ENCODE measurements at regions not wholly inside any gene's neighbourhood (a gene's known extent, or its start where the extent isn't known, plus 50 kb on each side); places are given as distances from the start of the nearest gene placed in this dataset.
A peak's percentile ranks its signal among the peaks of the same experiment; 100 is the strongest.

DNA sequence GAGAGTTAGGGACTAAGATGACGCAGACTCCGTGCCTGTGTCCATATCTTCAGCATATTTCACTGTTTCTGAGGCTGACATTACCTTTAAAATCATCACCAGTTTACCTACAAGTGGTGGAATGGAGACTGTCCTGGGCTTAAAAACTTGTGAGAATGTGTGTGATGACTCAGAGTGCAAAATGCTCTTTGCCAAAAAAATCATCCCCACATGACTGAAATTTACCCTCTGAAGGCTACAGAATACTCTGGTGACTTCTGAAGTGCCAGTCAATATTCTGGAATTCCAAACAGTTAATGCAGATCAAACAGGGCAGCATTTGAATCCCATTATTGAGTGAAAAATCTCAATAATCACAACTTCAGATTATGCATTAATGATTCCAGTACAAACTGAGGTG is 901.4 kb downstream of the EFNB2 start:
- Histone ChIP-seq H3K4me3 (no peak overlapping the region), H3K9me3 (ENCODE audit: low read depth) (no peaks in the 10 kb centered on the region), H3K36me3 (no peaks in the 10 kb centered on the region), H3K27ac (no peak overlapping the region), H3K27me3 (no peaks in the 10 kb centered on the region), H3K4me1 (ENCODE audit: low read depth) (no peaks in the 10 kb centered on the region)
- TF ChIP-seq CTCF (IDR thresholded peaks at IDR 0.05; ENCODE audit: low read depth, low read length): no peak
- DNase-seq (ENCODE audit: low read depth in 1 of 2, low spot score in 1 of 2): no peak

GRCh38 chr13:105630431-105630830 is 905.0 kb downstream of the EFNB2 start:
- DNase-seq (ENCODE audit: low read depth in 1 of 2, low spot score in 1 of 2): no peak
- Histone ChIP-seq H3K4me1 (ENCODE audit: low read depth) (no peaks in the 10 kb centered on the region), H3K9me3 (ENCODE audit: low read depth) (no peaks in the 10 kb centered on the region), H3K27me3 (no peaks in the 10 kb centered on the region), H3K4me3 (no peak overlapping the region), H3K36me3 (no peaks in the 10 kb centered on the region), H3K27ac (no peak overlapping the region)
- TF ChIP-seq CTCF (IDR thresholded peaks at IDR 0.05; ENCODE audit: low read depth, low read length): no peak

- Histone ChIP-seq H3K27ac (no peak overlapping the region), H3K4me3 (no peak overlapping the region), H3K36me3 (no peaks in the 10 kb centered on the region), H3K4me1 (ENCODE audit: low read depth) (no peaks in the 10 kb centered on the region), H3K27me3 (no peaks in the 10 kb centered on the region), H3K9me3 (ENCODE audit: low read depth) (no peaks in the 10 kb centered on the region)
- no peak for TF ChIP-seq CTCF (IDR thresholded peaks at IDR 0.05; ENCODE audit: low read depth, low read length)
- peak in 1 of 2 donors; percentile 6 for DNase-seq (ENCODE audit: low read depth in 1 of 2, low spot score in 1 of 2)
Measured at GRCh38 chr13:105627270-105627669, 908.2 kb downstream of the EFNB2 start.

DNA sequence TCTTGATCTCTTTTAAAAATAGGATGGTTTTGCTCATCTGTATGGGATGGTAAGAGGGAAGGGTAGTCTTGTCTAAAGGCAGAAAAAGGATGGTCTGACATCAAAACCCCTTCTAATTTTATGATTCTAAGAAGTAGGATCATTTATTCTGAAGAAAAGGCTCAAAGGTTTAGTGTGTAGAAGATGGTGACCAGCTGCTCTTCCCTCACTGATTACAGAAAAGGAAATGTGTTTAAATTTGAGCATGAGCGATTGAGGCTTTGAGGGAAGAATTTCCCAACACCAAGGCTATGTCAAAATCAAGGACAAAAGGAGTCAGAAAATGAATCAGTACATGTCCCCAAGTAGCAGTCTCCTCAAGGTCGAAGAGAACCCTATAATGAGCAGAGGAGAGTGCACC is 909.8 kb downstream of the EFNB2 start:
- no peaks in the 10 kb centered on the region for H3K4me1 ChIP-seq (ENCODE audit: low read depth)
- TF ChIP-seq CTCF (IDR thresholded peaks at IDR 0.05; ENCODE audit: low read depth, low read length): no peak
- H3K9me3 ChIP-seq (ENCODE audit: low read depth): no peaks in the 10 kb centered on the region
- H3K27ac ChIP-seq: no peak overlapping the region
- no peak overlapping the region for H3K4me3 ChIP-seq
- H3K27me3 ChIP-seq: no peaks in the 10 kb centered on the region
- no peaks in the 10 kb centered on the region for H3K36me3 ChIP-seq
- DNase-seq (ENCODE audit: low read depth in 1 of 2, low spot score in 1 of 2): no peak

DNA sequence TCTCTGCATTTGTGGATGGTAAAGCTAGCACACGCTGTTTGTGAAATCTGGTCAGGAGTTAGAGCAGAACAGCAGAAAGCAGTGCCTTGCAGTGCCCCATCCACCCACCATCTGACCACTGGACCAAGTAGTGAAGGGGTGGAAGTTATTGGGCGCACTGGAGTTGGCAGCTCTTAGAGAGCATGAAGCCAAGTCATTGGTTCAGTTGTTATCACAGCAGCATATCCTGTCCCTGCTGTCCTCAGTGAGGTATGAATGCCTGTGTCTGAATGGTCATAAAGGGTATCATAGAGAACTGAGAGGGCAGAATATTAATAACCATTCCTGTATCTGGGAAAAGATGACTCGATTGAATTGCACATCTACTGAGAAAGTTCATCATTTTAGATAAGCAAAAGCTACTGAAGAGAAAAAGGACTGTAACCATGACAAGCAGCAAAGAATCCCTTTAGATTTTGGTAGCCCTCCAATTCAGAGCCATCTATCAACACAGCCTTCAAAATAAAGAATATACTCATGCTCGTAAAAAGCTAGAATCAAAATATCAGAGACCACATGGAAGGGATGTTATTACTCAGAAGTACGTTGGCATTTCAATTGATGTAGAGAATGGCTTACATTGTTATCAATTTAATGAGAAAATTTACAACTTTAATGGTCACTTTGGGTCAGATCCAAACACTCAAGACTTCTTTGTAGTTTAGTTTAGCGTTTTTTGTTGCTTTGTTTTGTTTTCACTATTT is 919.0 kb downstream of the EFNB2 start:
- no peaks in the 10 kb centered on the region for H3K27me3 ChIP-seq
- TF ChIP-seq CTCF (IDR thresholded peaks at IDR 0.05; ENCODE audit: low read depth, low read length): no peak
- peaks cover 5% of the 10 kb centered on the region for H3K4me1 ChIP-seq (ENCODE audit: low read depth)
- no peak for DNase-seq (ENCODE audit: low read depth in 1 of 2, low spot score in 1 of 2)
- H3K4me3 ChIP-seq: no peak overlapping the region
- H3K9me3 ChIP-seq (ENCODE audit: low read depth): no peaks in the 10 kb centered on the region
- no peaks in the 10 kb centered on the region for H3K36me3 ChIP-seq
- H3K27ac ChIP-seq: no peak overlapping the region

All from cardiac muscle cell (in vitro differentiated cells and primary cell).